ENCODE measurements at regions not wholly inside any gene's neighbourhood (a gene's known extent, or its start where the extent isn't known, plus 50 kb on each side); places are given as distances from the start of the nearest gene placed in this dataset.

- peak; percentile 94 for TF ChIP-seq ATF2 (IDR thresholded peaks at IDR 0.05; ENCODE audit: low read length)
- peak; percentile 58 for TF ChIP-seq CREB1 (IDR thresholded peaks at IDR 0.05)
- peak; percentile 70 for TF ChIP-seq JUND (IDR thresholded peaks at IDR 0.05; ENCODE audit: low read length)
- TF ChIP-seq RXRA (IDR thresholded peaks at IDR 0.05; ENCODE audit: insufficient read depth, low read depth, low read length) = no peak
- TF ChIP-seq MAFK (IDR thresholded peaks at IDR 0.05; ENCODE audit: low read depth, low read length) = peak; percentile 54; the same call in 1 of the 2 replicates
- TF ChIP-seq KDM5A (IDR thresholded peaks at IDR 0.05; ENCODE audit: low read length) = no peak
- no peak for TF ChIP-seq SIRT6 (IDR thresholded peaks at IDR 0.05; ENCODE audit: low read length)
- TF ChIP-seq GTF2F1 (IDR thresholded peaks at IDR 0.05; ENCODE audit: borderline replicate concordance, low read depth, low read length) = no peak
Measured at GRCh38 chr4:143773998-143774895, 73.8 kb upstream of the FREM3 start (continued).

All from H1 (cell line).